HL-60 (cell line): ENCODE measurements at regions not wholly inside any gene's neighbourhood (a gene's known extent, or its start where the extent isn't known, plus 50 kb on each side); places are given as distances from the start of the nearest gene placed in this dataset.

Experiments
- DNase-seq, 2 experiments: peaks; one replicate each; pipeline ENCODE4 v3.0.0-alpha.2; 2010 to 2020; ENCODE audit warnings: low read depth in 1 of 2, low spot score in 1 of 2
- H3K27ac ChIP-seq: fragments of 250-450 bp; sonication (Bioruptor Pico); replicated peaks from 2 replicates; pipeline ENCODE4 v1.5.1; 2020; ENCODE audit warnings: mild to moderate bottlenecking, moderate library complexity
- H3K27me3 ChIP-seq: fragments of 250-450 bp; sonication (Bioruptor Pico); 2 replicates; pipeline ENCODE4 v1.5.1; 2021; ENCODE audit warnings: mild to moderate bottlenecking, moderate library complexity; ENCODE audit not compliant: insufficient read depth, poor library complexity, severe bottlenecking
- H3K4me3 ChIP-seq: replicated peaks from 2 replicates; pipeline ENCODE4 v1.5.1; 2011; ENCODE audit warnings: mild to moderate bottlenecking, control low read depth, low read length; ENCODE audit not compliant: insufficient read depth
- GABPA ChIP-seq: IDR thresholded peaks from 2 replicates; pipeline ENCODE4 v1.6.1; 2012; ENCODE audit warnings: low read depth
- POLR2AphosphoS5 ChIP-seq: IDR thresholded peaks from 2 replicates; pipeline ENCODE4 v1.6.1; 2012; ENCODE audit warnings: low read depth
- SPI1 ChIP-seq: IDR thresholded peaks from 2 replicates; pipeline ENCODE4 v1.6.1; 2012; ENCODE audit warnings: low read depth, mild to moderate bottlenecking, borderline replicate concordance
- TF ChIP-seq, protein P1 (sequence below): IDR thresholded peaks from 2 replicates; pipeline ENCODE4 v1.6.1; 2012; ENCODE audit warnings: low read depth; ENCODE audit not compliant: insufficient replicate concordance
- TF ChIP-seq, protein P2 (sequence below): IDR thresholded peaks from one replicate; pipeline ENCODE4 v1.5.1; 2011; ENCODE audit warnings: low read length, control low read depth, inconsistent platforms; ENCODE audit not compliant: insufficient read depth

DNA sequence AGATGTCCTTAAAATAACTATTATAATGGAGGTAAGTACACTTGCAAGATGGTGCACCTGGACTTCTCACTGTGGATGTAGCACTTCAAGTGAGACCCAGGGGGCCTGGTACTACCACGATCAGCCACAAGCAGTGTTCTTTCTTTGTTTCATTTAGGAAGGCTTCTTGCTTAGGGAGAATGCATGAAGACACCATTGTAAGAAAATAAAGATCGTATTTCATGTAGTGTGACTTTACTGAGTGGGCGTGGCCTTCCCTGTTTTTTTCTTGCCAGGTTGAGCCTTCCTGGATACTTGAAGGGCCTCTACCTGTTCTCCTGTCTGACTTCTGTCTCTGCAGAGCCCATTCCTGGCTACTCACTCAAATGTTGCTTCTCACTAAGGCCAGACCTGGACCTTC is 615.6 kb upstream of the SOX11 start:
- no peak for DNase-seq
- no peak overlapping the region for H3K4me3 ChIP-seq
- TF ChIP-seq SPI1 (no peak), POLR2AphosphoS5 (no peak), GABPA (no peak)
- TF ChIP-seq, protein P1, sequence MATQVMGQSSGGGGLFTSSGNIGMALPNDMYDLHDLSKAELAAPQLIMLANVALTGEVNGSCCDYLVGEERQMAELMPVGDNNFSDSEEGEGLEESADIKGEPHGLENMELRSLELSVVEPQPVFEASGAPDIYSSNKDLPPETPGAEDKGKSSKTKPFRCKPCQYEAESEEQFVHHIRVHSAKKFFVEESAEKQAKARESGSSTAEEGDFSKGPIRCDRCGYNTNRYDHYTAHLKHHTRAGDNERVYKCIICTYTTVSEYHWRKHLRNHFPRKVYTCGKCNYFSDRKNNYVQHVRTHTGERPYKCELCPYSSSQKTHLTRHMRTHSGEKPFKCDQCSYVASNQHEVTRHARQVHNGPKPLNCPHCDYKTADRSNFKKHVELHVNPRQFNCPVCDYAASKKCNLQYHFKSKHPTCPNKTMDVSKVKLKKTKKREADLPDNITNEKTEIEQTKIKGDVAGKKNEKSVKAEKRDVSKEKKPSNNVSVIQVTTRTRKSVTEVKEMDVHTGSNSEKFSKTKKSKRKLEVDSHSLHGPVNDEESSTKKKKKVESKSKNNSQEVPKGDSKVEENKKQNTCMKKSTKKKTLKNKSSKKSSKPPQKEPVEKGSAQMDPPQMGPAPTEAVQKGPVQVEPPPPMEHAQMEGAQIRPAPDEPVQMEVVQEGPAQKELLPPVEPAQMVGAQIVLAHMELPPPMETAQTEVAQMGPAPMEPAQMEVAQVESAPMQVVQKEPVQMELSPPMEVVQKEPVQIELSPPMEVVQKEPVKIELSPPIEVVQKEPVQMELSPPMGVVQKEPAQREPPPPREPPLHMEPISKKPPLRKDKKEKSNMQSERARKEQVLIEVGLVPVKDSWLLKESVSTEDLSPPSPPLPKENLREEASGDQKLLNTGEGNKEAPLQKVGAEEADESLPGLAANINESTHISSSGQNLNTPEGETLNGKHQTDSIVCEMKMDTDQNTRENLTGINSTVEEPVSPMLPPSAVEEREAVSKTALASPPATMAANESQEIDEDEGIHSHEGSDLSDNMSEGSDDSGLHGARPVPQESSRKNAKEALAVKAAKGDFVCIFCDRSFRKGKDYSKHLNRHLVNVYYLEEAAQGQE: no peak
- TF ChIP-seq, protein P2, sequence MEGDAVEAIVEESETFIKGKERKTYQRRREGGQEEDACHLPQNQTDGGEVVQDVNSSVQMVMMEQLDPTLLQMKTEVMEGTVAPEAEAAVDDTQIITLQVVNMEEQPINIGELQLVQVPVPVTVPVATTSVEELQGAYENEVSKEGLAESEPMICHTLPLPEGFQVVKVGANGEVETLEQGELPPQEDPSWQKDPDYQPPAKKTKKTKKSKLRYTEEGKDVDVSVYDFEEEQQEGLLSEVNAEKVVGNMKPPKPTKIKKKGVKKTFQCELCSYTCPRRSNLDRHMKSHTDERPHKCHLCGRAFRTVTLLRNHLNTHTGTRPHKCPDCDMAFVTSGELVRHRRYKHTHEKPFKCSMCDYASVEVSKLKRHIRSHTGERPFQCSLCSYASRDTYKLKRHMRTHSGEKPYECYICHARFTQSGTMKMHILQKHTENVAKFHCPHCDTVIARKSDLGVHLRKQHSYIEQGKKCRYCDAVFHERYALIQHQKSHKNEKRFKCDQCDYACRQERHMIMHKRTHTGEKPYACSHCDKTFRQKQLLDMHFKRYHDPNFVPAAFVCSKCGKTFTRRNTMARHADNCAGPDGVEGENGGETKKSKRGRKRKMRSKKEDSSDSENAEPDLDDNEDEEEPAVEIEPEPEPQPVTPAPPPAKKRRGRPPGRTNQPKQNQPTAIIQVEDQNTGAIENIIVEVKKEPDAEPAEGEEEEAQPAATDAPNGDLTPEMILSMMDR: no peak
- H3K27me3 ChIP-seq: no peaks in the 10 kb centered on the region
- H3K27ac ChIP-seq: no peak overlapping the region

DNA sequence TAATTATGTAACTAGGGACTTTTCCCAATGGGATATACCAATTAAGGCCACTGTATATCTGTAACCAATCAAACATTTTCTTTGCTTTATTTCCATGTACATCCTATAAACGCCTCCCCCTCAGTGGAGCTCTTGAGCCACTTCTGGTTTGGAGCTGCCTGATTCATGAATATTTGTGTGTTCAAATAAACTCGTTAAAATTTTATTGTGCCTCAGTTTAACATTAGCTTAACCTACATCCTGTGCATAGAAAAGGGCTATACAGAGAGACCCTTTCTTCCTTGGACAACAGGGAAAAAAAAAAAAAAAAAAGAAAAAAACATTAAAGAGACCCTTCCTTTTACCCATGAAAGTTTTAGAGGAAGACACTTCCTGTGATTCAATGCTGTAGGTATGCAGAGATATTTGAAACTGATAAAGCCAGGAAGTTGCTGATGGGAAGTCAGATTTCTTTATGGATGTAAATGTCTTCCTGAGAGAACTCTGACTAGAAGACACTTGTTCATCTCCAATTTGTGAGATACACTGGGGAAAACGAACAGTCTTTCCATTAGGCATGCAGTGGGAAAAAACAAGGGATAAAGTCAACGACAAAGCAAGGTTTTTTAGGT is 614.6 kb upstream of the SOX11 start:
- H3K4me3 ChIP-seq: no peak overlapping the region
- TF ChIP-seq, protein P1: no peak
- TF ChIP-seq SPI1: no peak
- no peaks in the 10 kb centered on the region for H3K27me3 ChIP-seq
- no peak overlapping the region for H3K27ac ChIP-seq
- no peak for DNase-seq

DNA sequence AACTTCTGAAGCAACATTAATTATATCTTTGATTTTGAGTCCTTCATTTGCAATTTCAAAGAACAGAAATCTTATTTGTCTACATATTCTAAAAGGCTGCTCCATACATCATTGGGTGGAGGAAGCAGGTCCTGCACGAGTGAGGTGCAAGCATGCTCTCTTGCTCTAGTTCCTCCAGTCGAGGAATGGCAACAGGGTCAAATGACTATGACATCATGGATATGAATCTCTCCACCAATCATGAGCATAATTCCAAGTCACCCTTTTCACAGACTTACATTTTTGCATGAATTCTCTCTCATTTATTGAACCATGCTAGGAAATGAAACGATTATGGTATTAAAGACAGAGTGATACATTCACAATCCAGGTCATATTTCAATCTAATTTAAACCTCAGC is 608.8 kb upstream of the SOX11 start:
- Histone ChIP-seq H3K4me3 (no peak overlapping the region), H3K27ac (no peak overlapping the region), H3K27me3 (no peaks in the 10 kb centered on the region)
- DNase-seq: no peak
- TF ChIP-seq GABPA (no peak), POLR2AphosphoS5 (no peak)
- TF ChIP-seq, protein P1: no peak

DNA sequence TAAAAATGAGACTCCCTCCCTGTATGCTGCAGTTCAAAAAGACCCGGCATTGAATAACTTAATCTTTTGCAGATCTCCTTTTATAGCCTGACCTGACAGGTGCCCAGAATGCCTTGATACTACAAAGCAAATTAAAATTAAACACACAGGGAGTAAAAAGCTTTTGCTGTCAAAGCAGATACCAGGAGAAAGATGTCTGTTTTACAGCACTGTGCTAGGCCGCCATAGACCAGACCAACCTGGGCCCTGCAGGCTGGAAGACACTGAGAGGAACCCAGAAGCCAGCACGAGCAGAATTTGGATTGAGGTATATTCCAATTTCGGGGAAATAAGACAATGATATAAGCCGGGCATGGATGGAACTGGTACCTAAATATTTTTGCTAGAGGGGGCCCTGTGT is 602.8 kb upstream of the SOX11 start:
- DNase-seq: no peak
- H3K4me3 ChIP-seq: no peak overlapping the region
- no peak for TF ChIP-seq POLR2AphosphoS5
- TF ChIP-seq, protein P2: no peak
- TF ChIP-seq SPI1: no peak
- TF ChIP-seq, protein P1: no peak
- TF ChIP-seq GABPA: no peak
- H3K27ac ChIP-seq: no peak overlapping the region
- no peaks in the 10 kb centered on the region for H3K27me3 ChIP-seq
